ENCODE measurements at regions not wholly inside any gene's neighbourhood (a gene's known extent, or its start where the extent isn't known, plus 50 kb on each side); places are given as distances from the start of the nearest gene placed in this dataset.

DNA sequence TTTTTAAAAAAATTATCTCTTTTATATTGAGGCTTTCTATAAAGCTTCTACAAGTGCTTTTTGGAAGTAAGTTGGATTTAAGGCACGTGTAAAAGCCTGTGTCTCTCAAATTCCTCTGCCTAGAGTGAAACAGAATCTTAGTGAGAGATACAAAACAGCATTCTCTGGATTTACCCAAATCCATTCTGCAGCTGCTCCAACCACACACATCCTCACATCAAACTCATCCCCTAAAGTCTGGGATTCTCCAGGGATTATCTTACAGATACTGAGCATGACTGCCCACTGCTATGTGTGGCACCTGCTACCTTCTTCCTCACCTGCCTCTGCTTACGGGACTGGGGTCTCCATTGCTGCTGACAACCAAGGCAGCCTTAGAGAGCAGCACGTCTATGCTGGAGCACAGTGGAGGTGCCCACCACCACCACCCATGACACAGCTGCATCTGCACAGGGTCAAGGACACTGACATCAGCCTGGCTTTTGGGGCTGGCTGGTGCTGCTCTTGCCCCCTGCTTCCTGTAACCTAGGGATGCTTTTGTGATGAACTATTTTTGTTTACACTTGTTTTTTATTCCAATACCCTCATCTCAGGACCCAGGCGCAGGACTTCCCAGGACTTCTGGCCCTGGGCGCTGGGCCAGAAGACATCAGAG lies 139.2 kb upstream of the NAMPT start:
- Mint-ChIP-seq H3K4me1 (peaks cover 86% of the 10 kb centered on the region), H3K27ac (peak overlapping the region; percentile 96), H3K9me3 (no peaks in the 10 kb centered on the region), H3K4me3 (peak overlapping the region; percentile 66), H3K36me3 (no peaks in the 10 kb centered on the region)
- no peak for ATAC-seq
- DNase-seq (ENCODE audit: low spot score in 2 of 2): no peak

DNA sequence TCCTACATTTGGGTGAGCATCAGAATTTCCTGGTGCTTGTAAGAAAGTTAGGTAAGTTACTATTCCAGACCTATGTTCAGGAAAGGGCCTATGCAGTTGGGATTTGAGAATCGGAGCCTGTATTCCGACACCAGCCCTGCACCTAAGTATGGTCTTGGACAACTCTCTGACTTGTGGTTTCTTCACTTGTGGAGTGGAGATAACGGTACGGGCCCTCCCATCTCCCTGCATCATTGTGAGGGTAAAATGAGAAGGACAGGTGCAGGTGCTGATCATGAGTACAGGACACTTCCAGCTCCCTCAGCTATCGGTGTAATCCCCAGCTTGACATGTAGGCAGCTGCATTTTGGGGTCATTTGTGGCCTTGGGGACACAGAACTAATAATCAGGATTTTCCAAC lies 138.3 kb upstream of the NAMPT start:
- Mint-ChIP-seq H3K4me3 (no peak overlapping the region), H3K27ac (peak overlapping the region; percentile 88), H3K4me1 (peaks cover 90% of the 10 kb centered on the region), H3K36me3 (no peaks in the 10 kb centered on the region), H3K9me3 (no peaks in the 10 kb centered on the region)
- ATAC-seq (no peak), DNase-seq (ENCODE audit: low spot score in 2 of 2) (no peak)

DNA sequence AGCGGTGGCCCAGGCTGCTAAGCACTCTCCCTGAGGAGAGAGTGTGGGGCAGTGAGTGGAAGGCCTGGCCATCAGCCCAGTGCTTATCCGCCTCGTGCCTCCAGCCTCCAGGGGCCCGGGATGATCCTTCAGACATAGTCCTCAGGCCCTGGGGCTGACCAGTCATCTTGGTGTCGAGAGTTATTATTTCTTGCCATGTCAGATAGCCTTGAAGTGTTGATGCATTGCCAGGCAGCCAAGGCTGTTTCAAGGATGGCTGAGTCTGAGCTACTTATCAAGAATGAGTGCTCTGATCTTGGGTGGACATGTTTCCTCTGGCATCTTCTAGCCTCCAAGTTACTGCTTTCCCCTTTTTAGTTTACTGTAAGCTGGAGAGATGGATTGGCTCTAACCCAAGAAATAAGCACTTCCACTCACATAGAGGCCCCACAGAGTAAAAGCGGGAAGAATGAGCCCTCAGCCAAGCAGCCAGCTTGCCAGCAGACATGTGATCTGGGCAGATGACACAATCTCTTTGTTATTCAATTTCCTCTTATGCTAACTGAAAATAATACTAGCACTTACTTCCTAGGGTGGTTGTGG lies 136.5 kb upstream of the NAMPT start:
- Mint-ChIP-seq H3K4me1 (peaks cover 86% of the 10 kb centered on the region), H3K9me3 (peaks cover 5% of the 10 kb centered on the region), H3K27ac (peak overlapping the region; percentile 88), H3K36me3 (no peaks in the 10 kb centered on the region), H3K4me3 (peak overlapping the region; percentile 17)
- peak; percentile 48 for ATAC-seq
- peak in 1 of 2 donors; percentile 62 for DNase-seq (ENCODE audit: low spot score in 2 of 2)

DNA sequence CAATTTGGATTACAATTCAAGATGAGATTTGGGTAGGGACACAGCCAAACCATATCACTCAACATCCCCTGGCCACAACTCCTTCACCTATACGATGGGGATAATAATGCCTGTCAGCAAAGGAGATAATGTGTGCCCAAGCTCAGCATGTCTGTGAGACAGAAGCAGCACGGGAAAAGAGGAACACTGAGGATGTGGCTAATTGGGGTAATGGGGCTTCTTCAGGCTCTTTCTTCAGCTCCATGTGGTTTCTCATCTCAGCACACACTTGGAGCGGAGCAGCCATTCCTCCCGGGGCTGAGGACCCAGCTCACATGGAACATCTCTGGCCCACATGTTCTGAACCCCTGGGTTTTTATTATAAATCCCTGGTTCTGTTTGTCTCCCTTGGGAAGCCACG lies 136.0 kb upstream of the NAMPT start:
- no peak for DNase-seq (ENCODE audit: low spot score in 2 of 2)
- ATAC-seq: no peak

DNA sequence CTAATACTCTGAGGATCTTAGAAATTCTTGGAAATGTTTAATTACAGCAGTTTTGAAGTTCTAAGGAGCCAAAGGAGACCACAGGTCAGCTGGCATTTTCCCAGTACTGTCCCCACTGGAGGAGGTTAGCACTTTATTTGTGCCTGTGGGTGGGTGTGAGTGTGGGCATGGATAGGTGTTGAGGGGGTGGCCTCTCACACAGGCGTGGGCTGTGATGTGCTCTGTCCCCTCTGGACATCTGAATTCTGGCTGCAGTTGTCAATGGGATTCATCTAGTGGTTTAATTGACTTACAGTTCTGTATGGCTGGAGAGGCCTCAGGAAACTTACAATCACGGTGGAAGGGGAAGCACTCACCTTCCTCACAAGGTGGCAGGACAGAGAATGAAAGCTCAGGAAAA lies 135.4 kb upstream of the NAMPT start:
- ATAC-seq (no peak), DNase-seq (ENCODE audit: low spot score in 2 of 2) (no peak)
- Mint-ChIP-seq H3K4me1 (peaks cover 77% of the 10 kb centered on the region), H3K9me3 (peaks cover 8% of the 10 kb centered on the region), H3K4me3 (peak overlapping the region; percentile 6), H3K36me3 (no peaks in the 10 kb centered on the region), H3K27ac (peak overlapping the region; percentile 88)

More for the DNA sequence above, 136.0 kb upstream of the NAMPT start:
- no peak overlapping the region for H3K4me3 Mint-ChIP-seq
- H3K9me3 Mint-ChIP-seq: peaks cover 7% of the 10 kb centered on the region
- no peaks in the 10 kb centered on the region for H3K36me3 Mint-ChIP-seq
- peaks cover 82% of the 10 kb centered on the region for H3K4me1 Mint-ChIP-seq
- H3K27ac Mint-ChIP-seq: peak overlapping the region; percentile 88

DNA sequence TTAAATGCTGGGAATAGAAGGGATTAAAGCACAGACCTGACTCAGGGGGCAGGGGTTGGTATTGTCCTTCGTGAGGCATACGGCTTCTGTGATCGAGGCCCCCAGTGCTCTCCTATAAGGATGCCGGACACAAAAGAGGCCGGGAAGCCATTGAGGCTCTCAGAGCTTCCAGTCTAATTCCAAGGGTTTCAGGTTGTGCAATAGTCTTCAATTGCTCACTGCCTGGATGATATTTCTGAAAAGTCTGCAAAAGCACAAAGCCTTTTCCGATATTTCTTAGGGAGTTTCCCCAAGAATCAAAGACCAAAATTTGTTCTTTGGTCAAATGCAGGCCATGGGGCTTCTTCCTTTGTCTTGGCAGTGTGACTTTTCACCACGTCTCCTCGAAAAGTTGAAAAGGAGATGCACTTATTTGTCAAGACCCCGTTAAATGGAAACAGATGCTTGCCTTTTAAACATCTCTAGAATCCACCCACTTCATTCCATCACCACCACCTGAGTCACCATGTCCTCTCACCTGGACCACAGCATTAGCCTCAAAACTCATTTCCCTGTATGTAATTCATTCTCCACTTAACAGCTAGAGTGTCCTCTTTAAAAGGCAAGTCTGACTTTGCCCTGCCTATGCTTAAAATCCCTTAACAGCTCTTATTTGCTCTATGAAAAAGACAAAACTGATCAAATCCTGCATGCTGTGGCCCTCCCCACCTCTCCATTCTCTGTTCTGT lies 134.8 kb upstream of the NAMPT start:
- Mint-ChIP-seq H3K36me3 (no peaks in the 10 kb centered on the region), H3K4me1 (peaks cover 72% of the 10 kb centered on the region), H3K4me3 (peak overlapping the region; percentile 6), H3K9me3 (peaks cover 10% of the 10 kb centered on the region), H3K27ac (peak overlapping the region; percentile 88)
- DNase-seq (ENCODE audit: low spot score in 2 of 2) (peak in 1 of 2 donors; percentile 65), ATAC-seq (peak; percentile 84)

DNA sequence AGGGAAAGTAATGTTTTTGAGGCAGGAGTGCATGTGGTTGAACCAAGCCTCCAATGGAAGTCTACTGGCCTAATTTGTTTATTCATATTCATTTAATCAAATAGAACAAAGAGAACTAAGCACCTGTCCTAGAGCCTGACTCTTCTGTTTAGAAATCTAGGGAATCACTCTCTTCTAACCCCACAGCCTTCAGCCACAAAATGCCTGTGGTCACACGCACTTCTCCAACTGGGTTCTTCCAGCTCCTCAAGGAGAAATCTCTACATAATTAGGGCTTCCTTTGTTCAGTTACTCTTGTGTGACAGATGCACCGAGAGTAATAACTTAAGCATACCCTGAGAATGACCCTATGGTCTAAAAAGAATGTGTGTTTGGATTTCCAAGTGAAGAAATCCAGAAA lies 133.7 kb upstream of the NAMPT start:
- Mint-ChIP-seq H3K9me3 (peaks cover 10% of the 10 kb centered on the region), H3K4me1 (peaks cover 61% of the 10 kb centered on the region), H3K4me3 (no peak overlapping the region), H3K27ac (peak overlapping the region; percentile 2), H3K36me3 (no peaks in the 10 kb centered on the region)
- DNase-seq (ENCODE audit: low spot score in 2 of 2) (no peak), ATAC-seq (no peak)

DNA sequence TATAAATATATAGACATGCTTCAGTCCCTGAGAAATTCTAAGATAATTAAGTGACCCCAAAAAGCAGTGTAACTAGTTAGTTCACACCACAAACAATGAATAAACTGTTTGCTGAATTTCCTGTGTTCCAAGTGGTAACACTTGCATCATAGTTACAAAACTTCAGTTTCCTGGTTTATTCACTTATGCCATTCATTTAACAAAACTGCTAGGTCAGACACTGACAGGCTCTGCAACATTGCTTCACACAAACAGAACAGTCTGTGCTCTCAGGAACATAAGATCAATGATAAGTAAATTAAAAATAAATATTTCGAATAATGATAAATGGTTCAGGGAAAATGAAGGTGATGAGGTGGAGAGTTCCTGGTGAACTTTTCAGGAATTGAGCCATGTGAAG lies 133.3 kb upstream of the NAMPT start:
- peak overlapping the region; percentile 2 for H3K27ac Mint-ChIP-seq
- peaks cover 10% of the 10 kb centered on the region for H3K9me3 Mint-ChIP-seq
- ATAC-seq (peak; percentile 62), DNase-seq (ENCODE audit: low spot score in 2 of 2) (no peak)
- no peak overlapping the region for H3K4me3 Mint-ChIP-seq
- H3K4me1 Mint-ChIP-seq: peaks cover 57% of the 10 kb centered on the region
- H3K36me3 Mint-ChIP-seq: no peaks in the 10 kb centered on the region

DNA sequence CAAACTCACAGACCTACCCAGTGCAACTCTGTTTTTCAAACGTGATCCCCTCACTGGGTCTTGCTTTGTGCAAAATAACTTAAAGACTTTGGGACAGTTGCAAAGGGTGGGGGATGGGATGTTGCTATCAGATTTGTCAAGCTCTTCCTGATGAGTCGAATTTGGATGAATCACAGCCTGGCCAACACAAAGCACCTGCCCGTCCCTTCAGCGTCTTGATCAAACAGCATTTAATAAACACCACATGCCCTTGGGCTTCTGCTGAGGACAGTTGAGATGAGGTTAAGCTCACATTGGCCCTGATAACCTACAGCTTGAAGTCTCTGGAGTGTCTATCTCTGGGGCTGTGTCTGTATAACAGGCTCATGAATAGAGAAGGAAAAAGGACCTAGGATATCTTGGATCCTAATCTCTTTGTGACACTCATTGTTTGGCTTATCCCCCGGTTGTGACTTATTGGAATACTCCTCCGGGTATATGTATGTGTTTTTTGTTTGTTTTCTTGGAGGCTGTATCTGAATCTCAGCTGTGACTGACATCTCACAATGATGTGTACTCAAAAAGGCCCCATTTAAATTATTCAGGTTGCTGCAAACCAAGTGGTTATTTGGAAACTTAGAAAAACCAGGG lies 132.6 kb upstream of the NAMPT start:
- DNase-seq (ENCODE audit: low spot score in 2 of 2) (no peak), ATAC-seq (no peak)
- H3K27ac Mint-ChIP-seq: no peak overlapping the region
- no peak overlapping the region for H3K4me3 Mint-ChIP-seq
- H3K36me3 Mint-ChIP-seq: no peaks in the 10 kb centered on the region
- H3K9me3 Mint-ChIP-seq: peaks cover 10% of the 10 kb centered on the region
- H3K4me1 Mint-ChIP-seq: peaks cover 50% of the 10 kb centered on the region

DNA sequence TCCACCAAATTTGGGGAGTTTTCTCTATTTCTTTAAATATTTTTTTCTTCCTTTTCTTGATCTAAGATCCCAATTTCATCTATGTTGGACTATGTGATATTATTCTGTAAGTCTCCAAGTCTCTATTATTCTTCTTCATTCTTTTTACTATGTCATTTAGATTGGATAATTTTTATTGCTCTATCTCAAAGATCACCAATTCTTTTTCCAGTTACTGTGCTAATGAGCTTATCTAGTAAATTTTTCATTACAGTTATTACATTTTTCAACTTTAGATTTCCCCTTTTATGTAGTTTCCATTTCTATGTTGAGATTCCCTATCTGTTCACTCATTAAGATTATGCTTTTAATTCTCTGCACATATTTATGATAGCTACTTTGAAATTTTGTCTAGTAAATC lies 131.6 kb upstream of the NAMPT start:
- Mint-ChIP-seq H3K9me3 (peaks cover 10% of the 10 kb centered on the region), H3K4me1 (peaks cover 40% of the 10 kb centered on the region), H3K4me3 (no peak overlapping the region), H3K36me3 (no peaks in the 10 kb centered on the region), H3K27ac (no peak overlapping the region)
- no peak for ATAC-seq
- DNase-seq (ENCODE audit: low spot score in 2 of 2): no peak

DNA sequence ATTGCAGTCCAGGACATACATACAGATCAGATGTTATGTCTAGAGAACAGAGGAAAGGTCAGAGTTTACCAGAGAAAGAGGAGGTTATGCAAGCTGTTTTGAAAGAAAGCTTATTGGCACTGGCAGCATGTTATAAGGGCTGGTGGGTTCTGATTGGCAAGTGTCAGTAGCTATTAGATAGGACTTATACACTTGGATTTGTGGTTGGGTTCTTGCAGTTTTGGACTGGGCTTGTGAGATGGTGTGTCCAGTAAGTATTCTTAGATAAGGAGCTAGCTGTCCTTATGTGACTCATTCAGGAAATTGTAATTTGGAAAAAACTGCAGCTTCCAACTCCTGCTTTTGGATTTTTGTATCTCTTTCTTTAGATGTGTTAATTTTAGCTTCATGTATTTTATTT lies 130.7 kb upstream of the NAMPT start:
- H3K4me1 Mint-ChIP-seq: peaks cover 36% of the 10 kb centered on the region
- no peak overlapping the region for H3K4me3 Mint-ChIP-seq
- no peak overlapping the region for H3K27ac Mint-ChIP-seq
- DNase-seq (ENCODE audit: low spot score in 2 of 2): no peak
- H3K36me3 Mint-ChIP-seq: no peaks in the 10 kb centered on the region
- ATAC-seq: no peak
- H3K9me3 Mint-ChIP-seq: peaks cover 10% of the 10 kb centered on the region

DNA sequence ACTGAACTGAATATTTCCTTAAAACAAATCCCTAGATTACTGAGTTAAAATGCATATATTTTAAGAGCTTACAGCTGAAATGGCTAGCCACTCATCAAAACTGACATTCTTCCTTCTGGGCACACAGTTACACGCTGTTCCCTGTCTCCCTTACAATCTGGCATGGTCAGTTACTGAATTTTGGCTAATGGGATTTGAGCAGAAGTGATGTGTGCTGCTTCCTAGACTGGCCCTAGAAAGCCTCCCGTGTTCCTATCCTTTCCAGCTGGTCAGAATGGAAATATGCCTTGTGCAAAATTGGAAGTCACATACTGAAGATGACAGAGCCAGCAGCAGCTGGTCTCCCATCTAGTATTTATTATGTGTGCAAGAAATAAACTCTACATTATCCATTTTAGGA lies 128.7 kb upstream of the NAMPT start:
- no peak for DNase-seq (ENCODE audit: low spot score in 2 of 2)
- peaks cover 19% of the 10 kb centered on the region for H3K4me1 Mint-ChIP-seq
- peaks cover 10% of the 10 kb centered on the region for H3K9me3 Mint-ChIP-seq

DNA sequence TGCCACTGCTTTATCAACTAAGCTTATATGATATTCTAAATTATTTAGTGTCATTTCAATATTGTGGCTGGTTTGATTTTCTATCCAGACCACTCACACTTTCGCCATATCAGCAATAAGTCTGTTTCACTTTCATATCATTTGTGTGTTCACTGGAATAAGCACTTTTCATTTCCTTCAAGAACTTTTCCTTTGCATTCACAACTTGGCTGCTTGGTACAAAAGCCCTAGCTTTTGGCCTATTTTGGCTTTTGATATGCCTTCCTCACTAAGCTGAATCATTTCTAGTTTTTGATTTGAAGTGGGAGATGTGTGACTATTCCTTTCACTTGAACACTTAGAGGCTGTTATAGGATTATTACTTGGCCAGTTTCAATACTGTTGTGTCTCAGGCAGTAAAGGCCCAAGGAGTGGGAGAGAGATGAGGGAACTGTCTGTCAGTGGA lies 120.9 kb upstream of the NAMPT start:
- Mint-ChIP-seq H3K4me3 (no peak overlapping the region), H3K36me3 (no peaks in the 10 kb centered on the region), H3K4me1 (peaks cover 20% of the 10 kb centered on the region), H3K9me3 (peaks cover 5% of the 10 kb centered on the region), H3K27ac (no peak overlapping the region)
- ATAC-seq: peak; percentile 100
- DNase-seq (ENCODE audit: low spot score in 2 of 2): no peak

More for the DNA sequence above, 128.7 kb upstream of the NAMPT start:
- ATAC-seq: no peak
- Mint-ChIP-seq H3K27ac (no peak overlapping the region), H3K4me3 (no peak overlapping the region), H3K36me3 (no peaks in the 10 kb centered on the region)

DNA sequence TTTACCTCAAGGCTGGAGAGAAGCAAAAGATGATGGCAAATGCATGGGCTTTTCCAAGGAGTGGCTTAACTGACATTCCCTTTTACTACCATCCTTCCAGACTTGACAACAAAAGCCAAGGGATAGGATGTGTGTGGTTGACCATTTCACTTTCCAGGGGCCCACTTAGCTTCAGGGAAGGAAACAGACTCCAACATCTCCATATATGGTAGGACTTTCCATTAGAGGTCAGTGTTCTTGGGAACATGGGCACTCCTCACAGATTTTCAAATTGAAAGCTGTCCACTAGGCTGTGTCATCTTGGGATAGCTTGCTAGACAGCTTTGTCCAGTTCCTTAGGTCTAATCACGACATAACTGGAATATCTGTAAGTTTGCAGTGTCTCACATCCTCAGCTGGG lies 118.1 kb upstream of the NAMPT start:
- no peaks in the 10 kb centered on the region for H3K36me3 Mint-ChIP-seq
- no peak overlapping the region for H3K4me3 Mint-ChIP-seq
- no peak overlapping the region for H3K27ac Mint-ChIP-seq
- peaks cover 5% of the 10 kb centered on the region for H3K9me3 Mint-ChIP-seq
- H3K4me1 Mint-ChIP-seq: peaks cover 15% of the 10 kb centered on the region
- no peak for DNase-seq (ENCODE audit: low spot score in 2 of 2)
- ATAC-seq: no peak

DNA sequence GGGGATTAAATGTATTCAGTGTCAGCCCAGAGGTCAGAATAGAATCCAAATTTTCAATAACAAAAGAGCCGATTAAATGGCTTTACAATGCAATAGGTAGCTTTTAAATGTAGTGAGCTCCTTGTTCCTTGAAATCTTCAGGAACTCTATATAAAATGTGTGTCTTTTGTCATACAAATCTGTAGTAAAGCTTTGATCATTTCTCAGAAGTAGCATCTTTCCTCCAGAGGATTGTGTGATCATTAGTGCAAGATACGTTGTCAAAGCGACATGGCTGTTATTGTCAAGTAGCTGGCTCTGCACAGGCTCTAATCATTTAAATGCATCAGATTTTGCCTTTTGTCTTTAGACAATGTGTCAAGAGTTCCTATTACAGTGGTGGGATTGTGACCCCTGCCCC lies 116.1 kb upstream of the NAMPT start:
- no peak overlapping the region for H3K27ac Mint-ChIP-seq
- peaks cover 5% of the 10 kb centered on the region for H3K4me1 Mint-ChIP-seq
- peaks cover 5% of the 10 kb centered on the region for H3K9me3 Mint-ChIP-seq
- no peak overlapping the region for H3K4me3 Mint-ChIP-seq
- ATAC-seq: no peak
- H3K36me3 Mint-ChIP-seq: no peaks in the 10 kb centered on the region
- DNase-seq (ENCODE audit: low spot score in 2 of 2): no peak
